AG04450 (cell line): ENCODE measurements at regions not wholly inside any gene's neighbourhood (a gene's known extent, or its start where the extent isn't known, plus 50 kb on each side); places are given as distances from the start of the nearest gene placed in this dataset.

ENCODE experiments used
- CTCF ChIA-PET: fragments of 300-600, 350-600 bp; formaldehyde crosslinking; extraction: SDS; loops from one replicate; lab custom pipeline; 2022; ENCODE audit warnings: antibody characterized with exemption, inconsistent platforms; lab: Charles Lee
- POLR2A ChIA-PET: fragments of 350-600 bp; formaldehyde crosslinking; extraction: SDS; loops from one replicate; lab custom pipeline; 2021; ENCODE audit warnings: antibody characterized with exemption, inconsistent platforms; lab: Yijun Ruan, JAX
- DNase-seq: peaks from one replicate; pipeline ENCODE4 v3.0.0-alpha.2; 2011; ENCODE audit warnings: low read depth, low spot score
- H3K27ac ChIP-seq: one replicate; pipeline ENCODE4 v1.5.1; 2012; ENCODE audit warnings: low read depth, low read length, control low read depth
- H3K27me3 ChIP-seq: one replicate; pipeline ENCODE4 v1.6.0; 2012; ENCODE audit warnings: low read length; ENCODE audit not compliant: control insufficient read depth, insufficient read depth
- H3K4me3 ChIP-seq: 2 replicates; pipeline ENCODE4 v1.5.1; 2011; ENCODE audit warnings: mild to moderate bottlenecking, low read depth, low read length, control low read depth
- H3K9me3 ChIP-seq: 2 replicates; pipeline ENCODE4 v1.5.1; 2012; ENCODE audit warnings: low read length; ENCODE audit not compliant: control insufficient read depth, insufficient read depth
- TF ChIP-seq, protein P1 (sequence below): IDR thresholded peaks from 2 replicates; pipeline ENCODE4 v1.5.1; 2011; ENCODE audit warnings: low read depth, low read length, control low read depth, inconsistent platforms

DNA sequence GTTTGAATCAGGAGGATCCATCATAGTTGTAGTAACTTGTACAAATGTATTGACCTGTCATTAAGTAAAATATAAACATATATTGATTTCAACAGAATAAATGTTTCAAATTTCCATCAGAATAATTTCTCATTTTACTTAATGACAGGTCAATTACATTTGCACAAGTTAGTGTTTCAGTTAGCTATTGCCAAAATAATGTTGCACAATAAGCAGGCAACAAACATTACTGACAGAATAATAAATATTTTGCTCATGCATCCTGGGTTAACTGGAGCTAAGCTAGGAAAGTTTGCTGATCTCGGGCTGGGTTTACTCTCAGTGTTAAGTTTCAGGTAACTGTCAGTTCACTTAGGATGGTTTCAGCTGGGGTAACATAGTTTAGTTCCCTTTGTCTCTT is 822.4 kb downstream of the KCNT2 start:
- POLR2A ChIA-PET = no interaction called here
- CTCF ChIA-PET = no interaction called here
- Histone ChIP-seq H3K27me3 (no peaks in the 10 kb centered on the region), H3K9me3 (peaks cover 4% of the 10 kb centered on the region; the same call in 1 of the 2 replicates), H3K4me3 (no peak overlapping the region), H3K27ac (no peak overlapping the region)
- no peak for DNase-seq
- TF ChIP-seq, protein P1, sequence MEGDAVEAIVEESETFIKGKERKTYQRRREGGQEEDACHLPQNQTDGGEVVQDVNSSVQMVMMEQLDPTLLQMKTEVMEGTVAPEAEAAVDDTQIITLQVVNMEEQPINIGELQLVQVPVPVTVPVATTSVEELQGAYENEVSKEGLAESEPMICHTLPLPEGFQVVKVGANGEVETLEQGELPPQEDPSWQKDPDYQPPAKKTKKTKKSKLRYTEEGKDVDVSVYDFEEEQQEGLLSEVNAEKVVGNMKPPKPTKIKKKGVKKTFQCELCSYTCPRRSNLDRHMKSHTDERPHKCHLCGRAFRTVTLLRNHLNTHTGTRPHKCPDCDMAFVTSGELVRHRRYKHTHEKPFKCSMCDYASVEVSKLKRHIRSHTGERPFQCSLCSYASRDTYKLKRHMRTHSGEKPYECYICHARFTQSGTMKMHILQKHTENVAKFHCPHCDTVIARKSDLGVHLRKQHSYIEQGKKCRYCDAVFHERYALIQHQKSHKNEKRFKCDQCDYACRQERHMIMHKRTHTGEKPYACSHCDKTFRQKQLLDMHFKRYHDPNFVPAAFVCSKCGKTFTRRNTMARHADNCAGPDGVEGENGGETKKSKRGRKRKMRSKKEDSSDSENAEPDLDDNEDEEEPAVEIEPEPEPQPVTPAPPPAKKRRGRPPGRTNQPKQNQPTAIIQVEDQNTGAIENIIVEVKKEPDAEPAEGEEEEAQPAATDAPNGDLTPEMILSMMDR = no peak

DNA sequence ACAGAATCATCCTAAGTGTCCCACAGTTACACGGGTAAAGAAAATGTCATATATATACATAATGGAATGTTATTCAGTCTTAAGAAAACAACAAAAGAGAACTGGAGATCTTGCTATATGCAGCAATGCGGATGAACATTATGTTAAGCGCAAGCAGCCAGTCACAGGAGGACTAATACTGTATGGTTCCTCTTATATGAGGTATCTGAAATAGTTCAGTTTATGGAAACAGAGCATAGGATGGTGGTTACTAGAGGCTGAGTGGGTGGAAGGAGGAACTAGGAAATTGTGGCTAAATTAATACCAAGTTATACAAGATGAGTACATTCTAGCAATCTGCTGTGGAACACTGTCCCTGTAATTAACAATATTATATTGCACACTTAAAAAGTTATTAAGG is 834.3 kb downstream of the KCNT2 start:
- H3K27ac ChIP-seq = no peak overlapping the region
- no peak overlapping the region for H3K4me3 ChIP-seq
- TF ChIP-seq, protein P1 = no peak
- H3K9me3 ChIP-seq = no peaks in the 10 kb centered on the region
- POLR2A ChIA-PET = no interaction called here
- no peak for DNase-seq
- no peaks in the 10 kb centered on the region for H3K27me3 ChIP-seq
- CTCF ChIA-PET = no interaction called here

DNA sequence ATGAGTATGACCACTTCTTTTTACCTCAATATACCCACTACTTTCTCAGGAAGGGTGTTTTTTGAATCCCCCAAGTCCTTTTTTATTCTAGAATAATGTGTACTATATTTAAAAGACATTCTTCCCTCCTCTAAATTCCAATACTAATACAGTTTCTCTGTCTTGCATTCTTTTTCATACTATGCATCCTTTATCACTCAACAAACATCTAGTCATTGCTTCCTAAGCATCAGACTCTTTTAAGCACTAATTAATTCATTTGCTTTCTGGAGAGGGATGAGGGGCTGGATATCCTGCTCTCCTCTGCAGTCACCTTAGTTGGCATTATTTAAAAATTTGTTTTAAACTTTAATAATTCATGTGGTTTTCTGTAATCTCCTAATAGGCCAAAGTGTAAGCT is 838.8 kb downstream of the KCNT2 start:
- POLR2A ChIA-PET = no interaction called here
- CTCF ChIA-PET = no interaction called here
- Histone ChIP-seq H3K9me3 (no peaks in the 10 kb centered on the region), H3K27me3 (no peaks in the 10 kb centered on the region), H3K27ac (no peak overlapping the region), H3K4me3 (no peak overlapping the region)
- no peak for DNase-seq
- TF ChIP-seq, protein P1 = no peak

DNA sequence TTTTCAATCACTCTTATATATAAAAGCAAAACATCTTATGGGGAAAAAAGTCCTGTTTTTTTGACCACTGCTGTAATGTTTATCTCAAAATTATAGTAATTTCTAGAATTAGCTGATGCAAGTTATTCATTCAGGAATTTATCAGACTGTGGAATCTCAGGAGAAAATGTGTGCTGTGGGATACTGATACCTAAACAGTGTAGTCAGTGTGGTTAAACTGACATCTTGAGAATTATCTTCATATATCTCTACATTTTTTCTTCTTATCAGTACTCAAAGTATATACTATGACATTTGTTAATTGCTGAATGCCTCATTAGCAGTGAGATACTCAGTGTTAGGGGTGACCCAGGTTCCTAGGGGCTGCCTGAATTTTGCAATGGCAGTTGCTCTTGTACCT is 839.3 kb downstream of the KCNT2 start:
- DNase-seq = no peak
- TF ChIP-seq, protein P1 = no peak
- Histone ChIP-seq H3K27me3 (no peaks in the 10 kb centered on the region), H3K27ac (no peak overlapping the region), H3K9me3 (no peaks in the 10 kb centered on the region), H3K4me3 (no peak overlapping the region)
- ChIA-PET CTCF (no interaction called here), POLR2A (no interaction called here)

DNA sequence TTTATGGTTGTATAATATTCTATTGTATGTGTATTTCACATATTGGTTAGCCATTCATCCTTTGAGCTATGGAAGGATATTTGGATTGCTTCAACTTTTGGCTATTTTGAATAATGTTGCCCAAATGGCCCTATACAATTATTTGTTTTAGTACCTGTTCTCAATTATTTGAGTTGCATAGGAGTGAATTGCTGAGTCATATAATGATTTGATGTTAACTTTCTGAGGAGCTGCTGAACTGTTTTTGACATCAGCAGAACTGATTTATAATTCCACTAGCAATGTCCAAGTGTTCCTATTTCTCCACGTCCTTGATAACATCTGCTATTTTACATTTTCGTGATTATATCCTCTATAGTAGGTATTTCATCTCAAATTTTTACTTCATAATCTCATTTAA is 839.9 kb downstream of the KCNT2 start:
- ChIA-PET POLR2A (no interaction called here), CTCF (no interaction called here)
- DNase-seq = no peak
- no peak overlapping the region for H3K27ac ChIP-seq
- H3K27me3 ChIP-seq = no peaks in the 10 kb centered on the region
- H3K4me3 ChIP-seq = no peak overlapping the region
- TF ChIP-seq, protein P1 = no peak
- peaks cover 5% of the 10 kb centered on the region for H3K9me3 ChIP-seq
